Muscle of arm (tissue), 1 donor: ENCODE measurements at regions not wholly inside any gene's neighbourhood (a gene's known extent, or its start where the extent isn't known, plus 50 kb on each side); places are given as distances from the start of the nearest gene placed in this dataset.

ENCODE experiments used
- DNase-seq: peaks from one replicate; pipeline ENCODE4 v3.0.0-alpha.2; 2013

DNA sequence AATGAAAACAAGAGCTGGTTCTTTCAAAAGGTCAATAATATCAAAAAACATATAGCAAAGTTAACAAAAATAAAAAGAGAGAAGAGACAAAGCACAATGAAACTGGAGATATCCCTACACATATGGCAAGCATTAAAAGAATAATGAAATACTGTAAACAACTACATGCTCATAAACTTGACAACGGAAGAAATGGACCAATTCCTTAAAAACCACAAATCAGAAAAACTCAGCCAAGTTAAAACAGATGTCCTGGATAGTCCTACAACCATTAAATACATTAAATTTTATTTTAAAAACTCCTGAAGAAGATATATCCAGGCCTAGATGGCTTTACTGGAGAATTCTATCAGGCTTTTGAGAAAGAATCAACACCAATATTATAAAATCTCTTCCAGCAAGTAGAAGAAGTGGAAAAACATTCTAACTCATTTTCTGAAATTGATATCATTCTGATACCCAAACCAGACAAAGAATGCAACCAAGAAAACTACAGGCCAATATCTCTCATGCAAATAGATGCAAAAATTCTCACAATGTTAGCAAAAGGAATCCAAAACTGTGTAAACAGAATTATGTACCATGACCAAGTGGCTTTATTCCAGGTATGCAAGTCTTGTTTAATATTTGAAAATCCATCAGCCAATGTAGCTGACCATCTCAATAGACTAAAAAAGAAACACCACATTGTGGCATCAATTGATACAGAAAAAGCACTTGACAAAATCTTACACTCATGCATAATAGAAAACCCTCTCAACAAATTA, 56.1 kb upstream of the LRRC7 start:
- DNase-seq, result peak; percentile 15

DNA sequence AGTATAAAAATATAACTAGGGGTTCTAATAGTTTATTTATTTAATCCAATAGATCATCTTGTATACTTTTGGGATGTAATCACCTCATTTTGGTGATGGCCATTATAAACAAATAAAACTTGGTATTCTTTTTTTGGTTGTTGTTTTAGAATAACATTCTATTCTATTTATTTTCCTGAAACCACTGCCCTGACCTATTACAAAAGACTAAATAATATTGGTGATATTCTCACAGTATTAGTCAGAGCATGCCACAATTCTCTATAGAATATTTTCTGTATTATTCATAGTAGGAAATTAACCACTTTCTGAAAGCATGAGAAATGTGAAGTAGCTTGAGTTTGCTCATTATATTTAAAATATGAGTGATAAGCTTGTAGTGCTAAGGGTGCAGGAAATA, 54.1 kb upstream of the LRRC7 start:
- DNase-seq, result no peak
